Stimulated activated CD8-positive, alpha-beta memory T cell treated with anti-CD3 and anti-CD28 coated beads, Interleukin-2, amount 100 ng/mL, for 48 hours (primary cell): ENCODE measurements at regions not wholly inside any gene's neighbourhood (a gene's known extent, or its start where the extent isn't known, plus 50 kb on each side); places are given as distances from the start of the nearest gene placed in this dataset.

Experiments
- DNase-seq, 2 donors: peaks; one replicate each; pipeline ENCODE4 v3.0.0-alpha.2; 2020; ENCODE audit warnings: low read depth in 2 of 2

DNA sequence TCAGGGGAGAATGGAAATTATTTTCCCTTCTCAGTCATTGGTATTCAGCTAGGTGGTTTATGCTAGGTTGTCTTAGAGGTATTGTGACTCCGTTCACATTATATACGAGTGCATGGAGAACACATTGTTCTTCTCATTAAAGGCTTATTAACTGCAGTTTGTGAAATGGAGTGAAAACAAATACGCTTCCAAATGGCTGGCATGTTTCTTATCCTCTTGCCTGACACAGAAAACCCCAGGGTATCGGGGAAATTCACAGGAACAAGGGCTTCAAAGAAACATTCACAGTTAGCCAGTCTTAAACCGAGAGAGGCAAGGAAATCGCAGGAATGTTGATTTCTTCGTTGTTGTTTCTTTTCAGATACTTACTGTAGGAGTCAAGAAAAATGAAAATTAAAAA lies 1047.9 kb upstream of the RBFOX1 start:
- DNase-seq, result no peak

DNA sequence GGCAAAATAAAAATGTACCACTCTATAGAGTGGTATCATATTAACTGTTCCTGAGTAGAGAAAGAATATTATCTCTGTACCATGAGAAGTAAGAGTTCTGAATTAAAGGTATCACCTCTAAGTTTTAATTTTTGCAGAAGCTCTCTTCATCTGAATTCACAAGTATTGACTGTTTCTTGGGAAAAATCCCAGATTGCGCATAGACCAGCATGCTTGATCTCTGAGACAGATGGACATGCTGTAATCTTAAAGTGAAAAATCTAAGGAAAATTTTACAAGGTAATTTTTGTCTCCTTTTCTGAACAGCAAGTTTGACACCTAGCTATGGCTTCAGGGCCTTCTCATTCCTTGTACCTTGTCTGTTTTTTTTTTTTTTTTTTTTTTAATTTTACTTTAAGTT lies 1050.7 kb upstream of the RBFOX1 start:
- DNase-seq, result no peak

DNA sequence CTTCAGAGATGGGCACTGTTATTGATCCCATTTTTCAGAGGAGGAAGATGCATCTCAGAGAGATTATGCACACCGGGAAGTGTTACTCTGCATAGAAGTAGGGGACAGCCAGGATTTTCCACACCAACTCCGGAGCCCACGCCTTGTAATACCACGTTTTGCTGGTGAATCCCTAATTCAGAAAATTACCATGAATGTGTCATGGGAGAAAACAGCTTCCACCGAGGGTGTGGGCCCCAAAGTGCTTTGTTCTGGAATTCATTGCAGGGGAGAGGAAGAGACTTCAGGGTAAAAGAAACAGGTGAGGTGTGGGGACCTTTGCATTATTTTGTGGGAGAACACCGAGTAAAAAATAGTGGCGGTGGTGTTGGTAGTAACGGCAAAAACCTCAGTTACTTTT lies 1051.4 kb upstream of the RBFOX1 start:
- DNase-seq, result no peak

DNA sequence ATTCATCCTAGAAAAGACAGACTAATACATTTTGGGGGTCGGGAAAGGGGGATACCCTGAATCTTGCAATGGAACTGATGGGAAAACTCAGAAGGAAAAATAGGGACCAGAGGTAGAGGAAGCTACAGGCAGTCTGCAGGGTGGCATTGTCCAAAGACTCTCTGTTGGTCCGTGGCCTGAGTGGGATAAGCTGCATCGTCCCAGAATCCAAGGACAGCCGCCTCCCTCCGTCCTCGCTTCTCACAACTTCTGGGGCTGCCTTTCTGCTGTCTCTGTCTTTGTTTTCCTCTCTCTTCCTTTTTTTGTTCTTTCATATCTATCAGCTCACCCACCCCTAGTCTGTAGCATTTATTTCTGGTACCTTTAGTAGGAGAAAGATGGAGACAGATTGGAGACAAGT lies 1052.6 kb upstream of the RBFOX1 start:
- no peak for DNase-seq

DNA sequence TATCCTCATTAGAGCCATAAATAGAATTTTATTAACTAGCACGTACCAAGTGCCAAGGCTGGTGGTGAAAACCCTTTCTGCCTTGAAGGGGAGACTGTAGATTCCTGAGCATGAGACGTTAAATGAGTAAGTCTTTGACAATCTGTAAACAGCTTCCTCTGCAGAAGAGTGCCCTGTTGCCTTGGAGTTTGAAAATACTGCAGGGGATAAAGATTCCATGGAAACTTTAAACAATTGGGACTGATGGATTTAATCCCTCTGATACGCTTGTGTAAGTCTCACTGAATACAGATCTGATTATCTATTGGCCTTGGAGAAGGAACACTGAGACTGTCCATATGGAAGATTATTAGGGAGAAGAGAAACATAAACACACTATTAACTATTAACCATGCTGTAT lies 1053.4 kb upstream of the RBFOX1 start:
- DNase-seq, result no peak

DNA sequence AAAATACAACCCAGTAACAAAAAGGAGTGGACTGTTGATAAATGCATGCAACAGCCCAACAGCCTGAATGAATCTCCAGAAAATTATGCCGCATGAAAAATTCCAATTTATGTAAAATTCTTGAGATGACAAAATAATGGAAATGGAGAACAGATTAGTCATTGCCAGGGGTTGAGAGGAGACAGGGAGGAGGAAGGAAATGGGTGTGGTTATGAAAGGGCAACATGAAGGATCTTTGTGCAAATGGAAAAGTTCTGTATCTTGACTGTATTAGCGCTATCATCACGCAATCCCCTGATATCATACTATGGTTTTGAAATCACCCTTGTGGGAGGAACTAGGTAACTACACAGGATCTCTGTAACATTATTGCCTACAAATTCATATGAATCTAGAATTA lies 1058.3 kb upstream of the RBFOX1 start:
- no peak for DNase-seq

DNA sequence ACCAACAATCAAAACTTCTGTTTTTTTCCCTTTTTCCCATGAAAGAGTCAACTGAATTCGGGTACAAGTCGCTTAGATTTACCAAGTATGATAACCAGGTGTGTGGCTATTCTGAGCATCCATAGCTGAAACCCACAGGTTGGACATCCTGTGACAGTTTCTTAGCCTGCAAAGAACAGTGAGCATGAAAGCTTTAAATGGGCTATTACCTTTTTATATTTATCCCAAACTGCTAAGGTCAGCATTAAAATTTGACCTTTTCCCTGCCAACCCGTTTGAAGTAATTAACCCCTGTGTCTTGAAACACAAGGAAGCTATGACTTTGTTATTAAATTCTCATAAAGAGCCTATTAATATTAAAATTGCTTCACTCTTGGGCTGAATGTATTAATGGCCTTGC lies 1065.0 kb upstream of the RBFOX1 start:
- DNase-seq, result no peak

DNA sequence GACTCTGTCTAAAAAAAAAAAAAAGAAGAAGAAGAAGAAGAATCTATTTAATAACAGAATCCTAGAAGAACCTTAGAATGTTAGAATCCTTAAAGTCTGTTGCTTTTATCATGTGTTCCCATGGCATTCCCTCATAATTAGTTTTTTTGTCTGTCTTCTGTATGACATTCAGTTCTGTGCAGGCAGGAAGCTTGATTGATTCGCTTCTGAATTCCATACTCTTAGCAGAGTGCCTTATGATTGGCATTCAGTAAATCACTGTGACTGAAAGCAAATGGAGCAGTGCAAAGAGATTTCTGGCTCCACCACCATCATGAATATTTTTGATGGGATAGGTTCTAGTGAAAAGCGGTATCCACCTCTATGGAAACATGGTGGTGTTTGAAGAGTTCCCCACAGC lies 1065.9 kb upstream of the RBFOX1 start:
- DNase-seq, result no peak

DNA sequence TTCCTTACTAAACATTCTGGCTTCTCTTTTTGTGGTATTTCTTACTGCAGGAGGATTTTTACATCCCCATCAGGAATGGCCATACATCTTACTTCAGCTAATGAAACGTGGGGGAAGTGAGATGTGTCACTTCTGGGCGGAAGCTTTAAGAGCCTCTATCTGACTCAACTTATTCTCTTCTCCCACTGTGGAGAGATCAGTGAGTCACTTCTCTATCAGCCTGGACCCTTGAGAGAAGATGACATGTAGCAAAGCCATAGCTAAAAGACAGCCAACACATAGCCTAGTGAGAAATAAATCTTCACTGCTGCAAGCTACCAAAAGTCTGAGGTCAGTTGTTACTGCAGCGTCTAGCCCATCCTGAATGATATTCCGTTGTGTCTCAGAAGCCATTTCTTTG lies 1066.7 kb upstream of the RBFOX1 start:
- no peak for DNase-seq

DNA sequence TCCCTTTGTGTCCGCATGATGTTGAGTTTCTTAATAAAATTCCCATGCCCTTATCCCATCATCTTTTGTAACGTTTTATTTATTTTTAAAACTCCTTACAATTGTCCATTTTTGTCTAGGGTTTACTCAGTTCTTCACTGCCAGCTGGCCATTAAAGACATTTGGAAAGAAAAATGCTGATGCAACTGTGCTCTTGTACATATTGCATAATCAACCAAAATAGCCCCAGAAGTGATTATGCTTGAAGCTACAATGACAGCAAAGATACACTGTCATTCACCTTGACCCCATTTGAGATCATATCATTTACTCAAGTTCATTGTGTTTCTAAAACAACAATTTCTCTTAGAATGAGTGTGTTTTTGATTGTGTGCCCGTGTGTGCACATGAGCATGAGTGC lies 1074.6 kb upstream of the RBFOX1 start:
- DNase-seq, result no peak

DNA sequence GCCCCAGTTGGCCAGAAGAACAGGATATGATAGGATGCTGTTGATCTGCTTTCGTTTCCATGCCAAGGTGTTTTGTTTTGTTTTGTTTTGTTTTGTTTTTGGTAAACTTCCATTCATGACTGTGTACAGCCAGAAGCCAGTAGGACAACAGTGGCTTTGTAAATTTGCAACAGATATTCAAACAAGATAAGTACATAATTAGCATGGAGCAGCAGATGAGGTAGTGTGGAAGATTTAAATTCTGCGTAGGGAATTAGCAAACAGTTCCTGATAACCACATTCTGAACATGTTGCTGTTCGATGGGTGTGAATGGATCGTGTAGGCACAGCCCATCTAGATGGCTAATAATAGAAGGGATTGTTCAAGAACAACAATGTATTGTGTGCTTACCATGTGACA lies 1080.1 kb upstream of the RBFOX1 start:
- no peak for DNase-seq

DNA sequence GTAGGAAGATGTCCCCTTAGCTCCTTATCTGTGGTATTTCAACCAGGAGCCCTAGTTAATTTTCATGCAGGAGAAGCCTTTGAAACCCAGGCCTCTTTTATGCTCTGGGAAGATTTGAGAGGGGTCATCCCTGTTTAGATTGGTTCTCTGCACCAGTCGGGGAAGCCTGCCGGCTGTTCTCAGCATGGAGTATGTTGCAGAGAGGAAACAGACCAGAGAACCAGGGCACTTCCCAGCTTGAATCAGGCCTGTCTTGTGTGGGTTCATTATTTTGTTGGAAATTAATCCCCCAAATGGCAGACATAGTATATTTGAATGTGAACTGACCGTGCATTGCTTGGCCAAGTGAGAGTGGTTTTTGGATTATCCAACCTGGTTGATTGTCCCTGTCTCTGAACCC lies 1082.1 kb upstream of the RBFOX1 start:
- no peak for DNase-seq

DNA sequence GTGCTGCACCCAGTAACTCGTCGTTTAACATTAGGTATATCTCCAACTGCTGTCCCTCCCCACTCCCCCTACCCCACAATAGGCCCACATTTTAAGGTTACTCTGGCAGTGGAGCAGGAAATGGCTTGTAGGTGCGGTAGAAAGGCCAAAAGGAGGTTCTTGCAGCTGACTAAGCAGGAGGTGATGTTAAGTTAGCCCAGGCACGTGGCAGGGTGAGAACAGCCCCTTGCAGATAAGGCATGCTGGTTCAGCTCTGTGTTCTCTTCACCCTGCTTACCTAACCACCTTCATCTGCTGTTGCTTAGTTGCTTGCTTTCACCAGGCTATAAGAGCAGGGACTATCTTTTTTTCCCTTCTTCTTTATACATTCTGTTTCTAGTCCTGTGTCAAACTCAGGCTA lies 1082.8 kb upstream of the RBFOX1 start:
- no peak for DNase-seq

DNA sequence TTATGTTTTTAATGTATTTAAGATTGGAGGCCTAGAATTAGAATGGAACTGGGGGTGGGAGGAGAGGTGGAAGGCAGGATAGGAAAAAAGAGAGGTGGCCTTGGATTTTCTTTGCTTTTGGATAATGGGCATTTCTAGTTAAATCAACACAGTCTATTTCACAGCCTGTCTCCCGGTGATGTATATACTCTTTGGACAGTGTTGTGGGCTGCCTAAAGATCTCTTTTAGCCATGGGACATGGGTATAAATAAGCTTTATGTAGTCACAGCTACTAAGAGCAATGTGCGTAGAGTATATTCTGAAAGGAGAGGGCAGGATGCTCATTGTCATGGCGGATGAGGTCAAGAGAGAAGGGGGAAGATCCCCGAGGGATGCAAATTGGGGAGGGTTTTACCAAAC lies 1084.4 kb upstream of the RBFOX1 start:
- no peak for DNase-seq

DNA sequence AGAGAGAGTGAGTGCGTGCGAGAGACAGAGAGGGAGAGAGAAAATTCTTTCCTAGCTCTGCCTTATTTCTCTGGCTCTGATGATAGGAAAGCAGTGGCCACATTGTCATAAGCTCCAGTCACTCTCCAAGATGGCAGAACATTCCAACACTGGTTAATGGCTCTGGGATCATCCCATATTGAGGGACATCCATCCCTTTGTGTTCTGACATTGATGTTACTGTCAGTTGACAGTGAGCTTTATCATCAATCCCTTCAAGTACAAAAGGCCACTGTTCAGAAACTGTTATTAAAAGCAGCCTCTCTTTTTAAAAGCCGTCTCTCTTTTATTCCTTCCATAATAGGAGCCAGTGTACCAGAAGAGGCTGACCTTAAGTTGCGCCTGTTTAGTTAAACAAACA lies 1084.9 kb upstream of the RBFOX1 start:
- DNase-seq, result no peak

DNA sequence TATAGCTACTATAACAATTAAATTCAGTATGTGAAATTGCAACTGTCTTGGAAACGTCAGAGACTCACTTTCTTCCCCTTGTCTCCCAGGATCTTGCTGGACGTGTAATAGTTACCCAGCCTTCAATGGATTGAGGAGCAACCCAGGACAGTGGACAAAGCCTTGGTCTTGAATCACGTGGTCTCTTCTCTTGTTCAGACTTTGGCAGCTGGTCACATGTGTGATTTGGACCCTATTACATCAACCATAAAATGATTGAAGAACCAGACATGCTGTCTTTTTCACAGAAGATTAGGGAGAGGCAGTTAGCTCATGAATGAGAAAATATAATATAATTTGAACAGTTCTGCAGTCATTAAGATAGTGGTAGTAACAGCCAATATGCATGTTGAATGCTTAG lies 1085.5 kb upstream of the RBFOX1 start:
- no peak for DNase-seq

DNA sequence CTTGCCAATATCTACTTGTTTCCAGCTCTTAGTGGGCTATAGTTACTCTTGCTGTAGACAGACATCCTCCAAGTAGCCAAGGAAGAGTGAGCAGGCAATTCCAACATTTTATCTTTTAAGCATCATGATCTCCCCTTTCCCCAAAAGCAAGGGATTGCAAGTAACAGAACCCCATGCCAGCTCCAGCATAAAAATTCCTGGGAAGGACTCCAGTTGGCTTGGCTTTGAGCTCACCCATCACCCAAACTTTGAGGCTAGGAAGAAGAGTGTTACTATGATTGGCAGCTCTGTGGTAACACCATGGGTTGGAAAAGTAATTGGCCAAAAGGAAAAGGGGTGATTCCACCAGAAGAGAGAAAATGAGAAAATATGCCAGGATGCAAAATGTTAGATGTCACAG lies 1086.4 kb upstream of the RBFOX1 start:
- no peak for DNase-seq

DNA sequence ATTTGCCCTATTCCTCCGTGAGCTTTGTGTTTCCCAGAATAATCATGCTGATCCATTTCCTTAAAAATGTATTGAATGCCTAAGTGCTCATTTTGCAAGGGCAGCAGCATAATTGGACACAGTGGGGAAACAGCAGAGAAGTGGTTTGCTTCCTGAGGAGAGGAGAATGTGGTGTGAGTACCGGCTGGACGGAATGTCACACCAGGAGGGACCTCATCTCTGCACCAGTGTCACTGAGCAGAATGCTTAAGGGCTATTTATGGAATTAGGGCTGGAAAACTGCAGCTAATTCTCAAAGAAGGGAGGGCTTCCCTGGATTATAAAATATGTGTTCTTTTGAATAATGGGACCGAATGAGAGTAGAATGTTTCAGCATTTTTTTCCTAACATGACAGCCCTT lies 1100.6 kb upstream of the RBFOX1 start:
- no peak for DNase-seq

DNA sequence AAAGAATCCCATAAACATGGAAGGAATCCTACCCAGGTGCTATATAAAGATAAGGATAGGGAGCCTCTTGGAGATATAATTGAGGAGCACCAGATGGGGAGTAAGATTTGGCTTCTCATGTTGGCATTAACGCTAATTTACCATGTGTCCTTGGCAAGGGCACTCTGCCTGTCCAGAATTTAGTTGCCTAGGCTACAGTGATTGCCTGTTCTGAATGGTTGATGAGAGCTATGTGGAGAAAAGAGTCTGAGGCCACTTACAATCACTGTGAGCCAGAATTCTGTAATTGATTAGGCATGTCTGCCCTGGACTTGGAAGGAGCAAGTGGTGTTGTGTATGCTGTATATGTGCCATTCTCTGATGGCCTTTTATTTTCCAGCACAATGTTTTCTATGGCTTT lies 1101.2 kb upstream of the RBFOX1 start:
- no peak for DNase-seq

DNA sequence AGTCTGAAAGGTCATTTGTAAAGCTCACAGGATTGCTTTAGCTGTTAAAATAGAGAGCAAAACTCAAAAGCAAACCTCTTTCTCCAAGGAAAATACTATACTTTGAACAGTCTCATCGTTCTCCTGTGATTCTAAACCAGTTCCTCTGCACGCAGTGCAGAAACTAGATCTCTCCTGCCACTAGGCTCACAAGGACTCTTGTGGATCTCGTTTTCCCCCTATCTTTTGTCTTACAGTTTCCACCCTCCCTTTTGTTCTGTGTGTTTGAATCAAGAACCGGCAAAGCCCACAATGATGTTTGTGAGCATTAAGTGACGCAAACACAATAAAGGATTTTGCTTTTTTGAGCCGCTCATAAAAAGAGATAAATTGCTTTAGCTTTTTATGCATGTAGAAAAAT lies 1103.5 kb upstream of the RBFOX1 start:
- no peak for DNase-seq

DNA sequence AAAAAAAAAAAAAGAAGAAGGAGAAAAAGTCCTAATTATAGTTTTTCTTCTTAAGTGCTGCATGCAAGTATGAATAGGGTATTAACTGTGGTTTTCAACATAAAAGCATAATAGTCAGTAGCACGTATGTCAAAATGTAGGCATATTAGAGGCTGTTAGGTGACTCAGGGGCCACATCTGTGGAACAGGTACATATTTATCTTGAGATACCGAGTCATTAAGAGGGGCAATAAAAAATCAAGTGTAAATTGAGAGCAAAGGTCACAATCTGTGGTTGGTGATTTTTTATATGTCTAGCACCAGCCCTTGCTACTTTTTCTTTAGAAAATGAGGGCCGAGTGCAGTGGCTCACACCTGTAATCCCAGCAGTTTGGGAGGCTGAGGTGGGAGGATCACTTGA lies 1113.8 kb upstream of the RBFOX1 start:
- DNase-seq, result no peak

DNA sequence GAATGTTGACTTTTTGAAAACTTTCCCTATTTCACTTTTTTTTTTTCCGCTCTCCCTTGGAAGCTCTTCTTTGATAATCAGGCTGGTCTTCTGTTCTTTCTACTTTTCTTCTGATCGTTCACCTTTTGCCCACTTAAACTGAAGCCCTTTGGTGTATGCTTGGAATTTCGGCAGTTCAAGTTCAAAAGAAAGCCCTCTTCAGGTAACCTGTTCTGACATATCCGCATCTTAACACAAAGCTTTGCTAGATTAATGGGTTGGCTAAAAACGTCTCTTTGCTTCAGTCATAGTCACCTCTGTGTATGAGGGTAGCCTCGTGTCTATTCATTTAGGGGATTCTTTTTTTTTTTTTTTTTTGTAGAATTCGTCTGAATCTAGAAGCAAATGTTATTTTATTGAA lies 1115.8 kb upstream of the RBFOX1 start:
- DNase-seq, result no peak

DNA sequence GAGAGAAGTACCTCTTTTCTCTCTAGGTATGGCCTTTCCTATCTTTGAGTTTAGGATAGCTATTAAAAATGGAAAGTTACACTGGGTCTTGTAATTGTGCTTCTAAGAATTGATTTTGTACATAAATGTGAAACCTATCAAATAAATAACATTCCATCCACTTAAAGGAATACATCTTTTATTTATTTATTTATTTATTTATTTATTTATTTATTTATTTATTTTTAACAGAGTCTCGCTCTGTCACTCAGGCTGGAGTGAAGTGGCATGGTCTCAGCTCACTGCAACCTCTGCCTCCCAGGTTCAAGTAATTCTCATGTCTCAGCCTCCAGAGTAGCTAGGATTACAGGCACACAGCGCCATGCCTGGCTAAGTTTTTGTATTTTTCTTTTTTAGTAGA lies 1114.0 kb upstream of the EEF2KMT start:
- DNase-seq, result no peak

DNA sequence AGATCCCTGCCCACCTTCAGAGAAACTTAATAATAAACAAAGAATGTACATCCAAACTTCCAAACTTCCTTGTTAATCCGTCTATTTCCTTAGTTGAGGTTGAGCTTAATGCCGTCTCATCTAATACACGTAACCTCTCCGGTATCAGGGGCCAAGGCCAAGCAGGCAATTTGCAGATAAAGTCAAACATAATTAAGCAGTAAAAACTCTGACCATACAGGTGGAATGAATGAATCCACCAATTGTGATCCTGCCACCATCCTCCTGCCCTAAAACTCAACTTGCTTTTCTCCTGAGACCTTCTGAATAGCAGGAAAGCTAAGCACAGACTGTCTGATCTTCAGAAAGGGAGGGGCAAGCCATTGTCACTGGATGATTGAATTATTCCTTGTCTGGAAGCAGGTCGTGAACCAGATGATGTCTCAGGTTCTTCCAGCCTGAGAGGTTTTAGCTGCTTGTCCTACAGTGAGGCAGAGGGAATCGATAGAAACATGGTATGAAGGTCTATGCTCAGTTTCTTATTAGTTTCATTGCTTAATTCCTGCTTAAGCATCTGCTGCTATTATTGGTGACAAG lies 1111.8 kb upstream of the EEF2KMT start:
- no peak for DNase-seq

DNA sequence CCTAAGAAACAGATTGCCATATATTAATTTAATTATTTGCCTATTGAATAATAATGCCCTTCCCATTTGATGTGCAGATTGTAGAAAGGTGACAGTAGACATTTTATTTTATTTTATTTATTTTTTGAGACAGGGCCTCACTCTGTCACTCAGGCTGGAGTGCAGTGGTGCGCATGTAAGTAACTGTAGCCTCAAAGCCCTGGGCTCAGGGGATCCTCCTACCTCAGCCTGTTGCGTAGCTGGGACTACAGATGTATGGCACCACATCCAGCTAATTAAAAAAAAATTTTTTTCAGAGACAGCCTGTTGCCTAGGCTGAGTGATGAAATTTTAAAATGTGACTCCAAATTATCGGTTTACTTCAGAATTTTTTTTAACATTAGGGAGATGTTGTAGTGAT lies 1110.0 kb upstream of the EEF2KMT start:
- no peak for DNase-seq
